ENCODE measurements at regions not wholly inside any gene's neighbourhood (a gene's known extent, or its start where the extent isn't known, plus 50 kb on each side); places are given as distances from the start of the nearest gene placed in this dataset.

GRCh38 chr2:66729416-66730330, 294.7 kb downstream of the MEIS1 start:
- DNase-seq, result no peak

GRCh38 chr2:66730441-66730840, 295.5 kb downstream of the MEIS1 start:
- no peak for DNase-seq

- no peak for DNase-seq
These were observed 298.6 kb downstream of the MEIS1 start for GRCh38 chr2:66733364-66733999.

GRCh38 chr2:66748939-66749338, 314.0 kb downstream of the MEIS1 start:
- no peak for DNase-seq

GRCh38 chr2:66749566-66749965, 314.6 kb downstream of the MEIS1 start:
- no peak for DNase-seq

- no peak for DNase-seq
These were observed 318.3 kb downstream of the MEIS1 start for GRCh38 chr2:66753257-66753656.

GRCh38 chr2:66753660-66754059, 318.7 kb downstream of the MEIS1 start:
- DNase-seq, result no peak

GRCh38 chr2:66755974-66756373, 321.0 kb downstream of the MEIS1 start:
- no peak for DNase-seq

GRCh38 chr2:66761826-66762225, 326.9 kb downstream of the MEIS1 start:
- DNase-seq, result no peak

GRCh38 chr2:66762761-66763160, 327.8 kb downstream of the MEIS1 start:
- no peak for DNase-seq

- DNase-seq, result no peak
These were observed 331.7 kb downstream of the MEIS1 start for GRCh38 chr2:66766582-66766981.

GRCh38 chr2:66771359-66771976, 336.5 kb downstream of the MEIS1 start:
- no peak for DNase-seq

GRCh38 chr2:66772618-66773017, 337.7 kb downstream of the MEIS1 start:
- DNase-seq, result no peak

GRCh38 chr2:66775730-66776422, 341.0 kb downstream of the MEIS1 start:
- no peak for DNase-seq

GRCh38 chr2:66781804-66782203, 346.9 kb downstream of the MEIS1 start:
- no peak for DNase-seq

- DNase-seq, result no peak
These were observed 347.9 kb downstream of the MEIS1 start for GRCh38 chr2:66782780-66783361.

- DNase-seq, result no peak
These were observed 354.8 kb downstream of the MEIS1 start for GRCh38 chr2:66789741-66790140.

- no peak for DNase-seq
These were observed 355.8 kb downstream of the MEIS1 start for GRCh38 chr2:66790651-66791181.

- DNase-seq, result no peak
These were observed 359.1 kb downstream of the MEIS1 start for GRCh38 chr2:66794070-66794469.

GRCh38 chr2:66794551-66794950, 359.6 kb downstream of the MEIS1 start:
- DNase-seq, result no peak

GRCh38 chr2:66802877-66803276, 368.0 kb downstream of the MEIS1 start:
- no peak for DNase-seq

- DNase-seq, result no peak
These were observed 368.8 kb downstream of the MEIS1 start for GRCh38 chr2:66803726-66804125.
